WI38 (cell line): ENCODE measurements at regions not wholly inside any gene's neighbourhood (a gene's known extent, or its start where the extent isn't known, plus 50 kb on each side); places are given as distances from the start of the nearest gene placed in this dataset.

Experiments used
- H3K4me3 ChIP-seq: 2 replicates; pipeline ENCODE4 v1.5.1; 2011; ENCODE audit warnings: low read depth, mild to moderate bottlenecking, control low read depth, low read length
- CTCF ChIP-seq: IDR thresholded peaks from 2 replicates; pipeline ENCODE4 v1.5.1; 2012; ENCODE audit warnings: low read depth, mild to moderate bottlenecking, control low read depth, low read length

GRCh38 chr21:26686705-26687104 lies 113.6 kb upstream of the CYYR1 start:
- TF ChIP-seq CTCF, result no peak
- no peak overlapping the region for H3K4me3 ChIP-seq

GRCh38 chr21:26686278-26686677 lies 113.2 kb upstream of the CYYR1 start:
- no peak for TF ChIP-seq CTCF
- H3K4me3 ChIP-seq, result no peak overlapping the region

GRCh38 chr21:26684889-26685288 lies 111.8 kb upstream of the CYYR1 start:
- no peak overlapping the region for H3K4me3 ChIP-seq
- TF ChIP-seq CTCF, result no peak

GRCh38 chr21:26683996-26684395 lies 110.9 kb upstream of the CYYR1 start:
- no peak overlapping the region for H3K4me3 ChIP-seq
- TF ChIP-seq CTCF, result no peak

- TF ChIP-seq CTCF, result no peak
- no peak overlapping the region for H3K4me3 ChIP-seq
These were observed 106.2 kb upstream of the CYYR1 start for GRCh38 chr21:26679284-26679683.

- TF ChIP-seq CTCF, result no peak
- H3K4me3 ChIP-seq, result no peak overlapping the region
These were observed 101.2 kb upstream of the CYYR1 start for GRCh38 chr21:26674323-26674722.

GRCh38 chr21:26669215-26669764 lies 96.2 kb upstream of the CYYR1 start:
- H3K4me3 ChIP-seq, result no peak overlapping the region
- no peak for TF ChIP-seq CTCF
